MM.1S (cell line): ENCODE measurements at regions not wholly inside any gene's neighbourhood (a gene's known extent, or its start where the extent isn't known, plus 50 kb on each side); places are given as distances from the start of the nearest gene placed in this dataset.

Source experiments
- EZH2 ChIP-seq: fragments of 300-600 bp; sonication (generic); optimal IDR thresholded peaks from 2 replicates; pipeline ENCODE3; 2017; ENCODE audit warnings: low read depth, mild to moderate bottlenecking, antibody characterized with exemption, low read length, mixed read lengths
- EZH2phosphoT487 ChIP-seq: fragments of 300-600 bp; sonication (generic); IDR thresholded peaks from 2 replicates; pipeline ENCODE4 v1.6.1; 2018; ENCODE audit warnings: antibody characterized with exemption, low read length

- no peak for TF ChIP-seq EZH2phosphoT487
- TF ChIP-seq EZH2: no peak
These were observed 172.7 kb downstream of the HRH4 start for GRCh38 chr18:24633121-24633520.
